Coronary artery (tissue), 2 donors: ENCODE measurements at regions not wholly inside any gene's neighbourhood (a gene's known extent, or its start where the extent isn't known, plus 50 kb on each side); places are given as distances from the start of the nearest gene placed in this dataset.

ENCODE experiments used
- DNase-seq: peaks from one replicate; pipeline ENCODE4 v3.0.0-alpha.2; 2017; ENCODE audit warnings: low spot score
- H3K27ac ChIP-seq, 2 donors: fragments of 200-600 bp; sonication (generic); one replicate each; pipeline ENCODE4 v1.5.1; 2016 to 2019
- H3K4me3 ChIP-seq: fragments of 200-600 bp; sonication (generic); 2 replicates; pipeline ENCODE4 v1.5.1; 2016; ENCODE audit warnings: mild to moderate bottlenecking, moderate library complexity
- CTCF ChIP-seq: fragments of 200-600 bp; sonication (generic); IDR thresholded peaks from one replicate; pipeline ENCODE4 v1.5.1; 2019; ENCODE audit warnings: antibody characterized with exemption

DNA sequence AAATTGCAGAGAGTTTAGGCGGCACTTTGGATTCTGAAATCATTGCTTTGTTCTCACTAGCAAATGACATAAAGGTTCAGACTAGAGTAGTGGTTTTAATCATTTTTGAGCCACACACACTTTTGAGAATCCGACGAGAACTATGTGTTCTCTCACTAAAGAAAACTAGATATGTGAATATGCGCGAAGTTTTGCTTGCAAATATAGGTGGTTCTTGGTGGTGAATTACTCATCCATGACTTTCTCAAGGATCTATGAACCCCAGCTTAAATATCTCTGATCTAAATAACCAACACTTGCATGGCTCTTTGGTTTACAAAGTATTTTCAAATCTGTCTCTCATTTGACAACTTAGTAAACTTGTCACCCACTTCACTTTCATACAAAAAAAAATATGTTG, 54.8 kb downstream of the NOG start:
- Histone ChIP-seq H3K4me3 (no peak overlapping the region), H3K27ac (no peak overlapping the region)
- DNase-seq, result no peak
- TF ChIP-seq CTCF, result no peak

- no peak for TF ChIP-seq CTCF
These were observed 55.3 kb downstream of the NOG start for GRCh38 chr17:56648806-56649205.

GRCh38 chr17:56652628-56653027, 59.1 kb downstream of the NOG start:
- Histone ChIP-seq H3K4me3 (no peak overlapping the region), H3K27ac (no peak overlapping the region)
- TF ChIP-seq CTCF, result no peak
- no peak for DNase-seq

More at GRCh38 chr17:56648806-56649205, 55.3 kb downstream of the NOG start:
- Histone ChIP-seq H3K4me3 (no peak overlapping the region), H3K27ac (no peak overlapping the region)
- DNase-seq, result no peak

DNA sequence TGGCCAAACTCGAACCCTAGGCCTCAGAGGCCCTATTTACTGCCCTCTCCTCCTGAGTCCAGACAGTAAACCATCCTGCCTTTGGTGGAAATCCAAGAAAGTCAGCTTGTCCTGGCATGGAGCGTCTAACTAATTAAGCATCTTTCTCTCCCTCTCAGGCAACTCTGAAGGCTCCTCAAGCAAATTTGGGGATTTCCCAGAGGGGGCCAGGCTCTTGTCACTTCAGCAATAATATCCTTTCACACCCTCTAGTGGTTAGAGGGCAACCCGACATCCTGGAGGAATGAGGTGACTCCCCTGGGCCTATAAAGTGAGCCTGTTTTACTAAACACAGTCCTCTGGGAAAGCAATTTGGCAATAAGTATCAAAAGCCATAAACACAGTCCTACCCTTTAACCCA, 60.4 kb downstream of the NOG start:
- Histone ChIP-seq H3K4me3 (no peak overlapping the region), H3K27ac (no peak overlapping the region)
- TF ChIP-seq CTCF, result no peak
- no peak for DNase-seq

DNA sequence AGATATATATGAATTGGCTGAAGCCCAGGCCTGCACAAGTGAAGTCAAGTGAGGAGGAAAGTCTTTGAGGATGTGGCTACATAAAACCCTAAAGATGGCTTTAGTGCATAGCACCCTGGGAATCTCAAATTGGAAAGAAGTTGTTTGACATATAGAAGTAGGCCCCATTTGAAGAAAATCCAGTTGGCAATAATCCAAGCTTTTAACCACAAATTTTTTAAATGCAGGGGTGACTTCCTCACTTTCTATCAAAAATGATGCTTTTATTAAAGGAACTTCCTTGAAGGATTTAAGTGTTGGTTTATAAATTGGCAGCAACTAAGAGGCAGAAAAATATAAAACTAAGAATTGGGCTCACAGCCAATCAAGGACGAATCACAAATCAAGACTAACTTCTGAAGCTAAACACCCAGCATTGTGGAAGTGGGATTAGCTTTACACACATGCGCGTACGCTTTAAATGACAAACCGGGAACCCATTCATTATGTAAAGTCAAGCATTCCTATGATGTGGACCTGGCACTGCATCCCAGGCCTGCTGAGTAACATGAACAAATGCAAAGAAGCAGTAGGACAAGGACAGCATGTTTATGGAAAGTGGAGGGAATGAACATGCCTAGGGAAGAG, 63.3 kb downstream of the NOG start:
- TF ChIP-seq CTCF, result no peak
- no peak overlapping the region for H3K27ac ChIP-seq
- no peak overlapping the region for H3K4me3 ChIP-seq
- no peak for DNase-seq

DNA sequence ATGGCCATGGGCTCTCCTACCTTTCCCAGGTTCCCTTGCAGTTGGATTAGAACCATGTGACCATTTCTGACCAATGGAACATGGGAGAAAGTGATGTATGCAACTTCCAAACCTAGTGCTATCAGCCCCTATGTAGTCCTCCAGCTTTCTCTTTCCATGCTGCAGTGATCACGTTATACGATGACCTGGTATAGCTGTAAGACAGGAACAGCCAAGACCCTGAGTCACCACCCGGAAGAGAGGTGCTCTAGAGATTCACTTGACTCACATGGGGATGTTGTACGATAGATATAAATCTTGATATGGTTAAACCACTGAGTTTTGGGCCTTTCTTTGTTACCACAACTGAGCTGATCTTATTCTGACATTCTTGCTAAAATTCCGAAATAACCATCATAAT, 65.1 kb downstream of the NOG start:
- no peak overlapping the region for H3K4me3 ChIP-seq
- TF ChIP-seq CTCF, result no peak
- no peak overlapping the region for H3K27ac ChIP-seq
- no peak for DNase-seq

DNA sequence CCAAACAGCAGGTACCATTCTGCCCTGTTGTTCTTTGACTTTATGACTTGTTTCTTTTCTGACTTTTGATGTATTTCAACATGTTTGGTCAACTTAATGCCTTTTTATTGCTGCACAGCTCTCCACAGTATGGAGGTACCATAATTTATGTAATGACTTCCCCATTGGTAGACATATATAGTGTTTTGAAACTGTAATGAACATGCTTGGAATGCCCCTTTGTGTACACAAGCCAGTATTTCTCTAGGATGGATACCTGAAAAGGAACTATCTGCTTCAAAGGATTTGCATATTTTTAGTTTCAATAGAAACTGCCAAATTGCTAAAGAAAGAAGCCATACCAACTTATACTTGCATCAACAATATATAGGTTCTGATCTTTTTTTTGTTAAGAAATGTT, 66.1 kb downstream of the NOG start:
- H3K4me3 ChIP-seq, result no peak overlapping the region
- no peak for TF ChIP-seq CTCF
- no peak overlapping the region for H3K27ac ChIP-seq
- no peak for DNase-seq
